ENCODE measurements at regions not wholly inside any gene's neighbourhood (a gene's known extent, or its start where the extent isn't known, plus 50 kb on each side); places are given as distances from the start of the nearest gene placed in this dataset.

GRCh38 chr12:77678621-77679020 lies 152.1 kb upstream of the NAV3 start:
- H3K36me3 ChIP-seq = no peaks in the 10 kb centered on the region
- H3K27me3 ChIP-seq (replicated peaks; ENCODE audit: insufficient read depth) = no peaks in the 10 kb centered on the region
- H3K9me3 ChIP-seq = no peaks in the 10 kb centered on the region
- no peaks in the 10 kb centered on the region for H3K4me1 ChIP-seq (replicated peaks)
- TF ChIP-seq POLR2AphosphoS5 (IDR thresholded peaks at IDR 0.05) = no peak
- no peak for TF ChIP-seq POLR2A (IDR thresholded peaks at IDR 0.05)
- no peak for TF ChIP-seq CTCF (IDR thresholded peaks at IDR 0.05)
- DNase-seq (ENCODE audit: low spot score) = no peak
- no peak overlapping the region for H3K27ac ChIP-seq
- intact Hi-C loops (cut with DNase I) = no loop called here
- H3K4me3 ChIP-seq = no peak overlapping the region
- 34% methylated on average over 1 of the region's 1 CpG for WGBS

GRCh38 chr12:77667101-77667500 lies 163.6 kb upstream of the NAV3 start:
- intact Hi-C loops (cut with DNase I) = no loop called here
- no peak for TF ChIP-seq POLR2AphosphoS5 (IDR thresholded peaks at IDR 0.05)
- TF ChIP-seq CTCF (IDR thresholded peaks at IDR 0.05) = no peak
- TF ChIP-seq POLR2A (IDR thresholded peaks at IDR 0.05) = no peak
- Histone ChIP-seq H3K4me1 (replicated peaks) (no peaks in the 10 kb centered on the region), H3K36me3 (no peaks in the 10 kb centered on the region), H3K9me3 (no peaks in the 10 kb centered on the region), H3K27me3 (replicated peaks; ENCODE audit: insufficient read depth) (no peaks in the 10 kb centered on the region), H3K4me3 (no peak overlapping the region), H3K27ac (no peak overlapping the region)
- WGBS = 97% methylated on average over 6 of the region's 6 CpGs
- DNase-seq (ENCODE audit: low spot score) = no peak

- intact Hi-C loops (cut with DNase I) = no loop called here
- H3K27me3 ChIP-seq (replicated peaks; ENCODE audit: insufficient read depth) = no peaks in the 10 kb centered on the region
- no peaks in the 10 kb centered on the region for H3K36me3 ChIP-seq
- H3K27ac ChIP-seq = no peak overlapping the region
- no peaks in the 10 kb centered on the region for H3K4me1 ChIP-seq (replicated peaks)
- H3K4me3 ChIP-seq = no peak overlapping the region
- TF ChIP-seq CTCF (IDR thresholded peaks at IDR 0.05) (no peak), POLR2AphosphoS5 (IDR thresholded peaks at IDR 0.05) (no peak)
- DNase-seq (ENCODE audit: low spot score) = no peak
- H3K9me3 ChIP-seq = no peaks in the 10 kb centered on the region
These were observed 182.0 kb upstream of the NAV3 start for GRCh38 chr12:77648716-77649115.

- Histone ChIP-seq H3K36me3 (no peaks in the 10 kb centered on the region), H3K4me3 (no peak overlapping the region), H3K4me1 (replicated peaks) (no peaks in the 10 kb centered on the region), H3K9me3 (no peaks in the 10 kb centered on the region), H3K27ac (no peak overlapping the region), H3K27me3 (replicated peaks; ENCODE audit: insufficient read depth) (no peaks in the 10 kb centered on the region)
- no peak for DNase-seq (ENCODE audit: low spot score)
- WGBS = 84% methylated on average over 5 of the region's 5 CpGs
- TF ChIP-seq POLR2AphosphoS5 (IDR thresholded peaks at IDR 0.05) = no peak
- no peak for TF ChIP-seq POLR2A (IDR thresholded peaks at IDR 0.05)
- intact Hi-C loops (cut with DNase I) = no loop called here
These were observed 184.6 kb upstream of the NAV3 start for GRCh38 chr12:77645966-77646598.

- no peak for TF ChIP-seq POLR2A (IDR thresholded peaks at IDR 0.05)
- TF ChIP-seq CTCF (IDR thresholded peaks at IDR 0.05) = no peak
- TF ChIP-seq POLR2AphosphoS5 (IDR thresholded peaks at IDR 0.05) = no peak
- no peaks in the 10 kb centered on the region for H3K27me3 ChIP-seq (replicated peaks; ENCODE audit: insufficient read depth)
- no peak overlapping the region for H3K4me3 ChIP-seq
- H3K9me3 ChIP-seq = no peaks in the 10 kb centered on the region
- 69% methylated on average over 3 of the region's 3 CpGs for WGBS
- H3K36me3 ChIP-seq = no peaks in the 10 kb centered on the region
- no peak overlapping the region for H3K27ac ChIP-seq
- intact Hi-C loops (cut with DNase I) = no loop called here
- H3K4me1 ChIP-seq (replicated peaks) = no peaks in the 10 kb centered on the region
- DNase-seq (ENCODE audit: low spot score) = no peak
These were observed 185.6 kb upstream of the NAV3 start for GRCh38 chr12:77644915-77645605.
